ENCODE measurements at regions not wholly inside any gene's neighbourhood (a gene's known extent, or its start where the extent isn't known, plus 50 kb on each side); places are given as distances from the start of the nearest gene placed in this dataset.

DNA sequence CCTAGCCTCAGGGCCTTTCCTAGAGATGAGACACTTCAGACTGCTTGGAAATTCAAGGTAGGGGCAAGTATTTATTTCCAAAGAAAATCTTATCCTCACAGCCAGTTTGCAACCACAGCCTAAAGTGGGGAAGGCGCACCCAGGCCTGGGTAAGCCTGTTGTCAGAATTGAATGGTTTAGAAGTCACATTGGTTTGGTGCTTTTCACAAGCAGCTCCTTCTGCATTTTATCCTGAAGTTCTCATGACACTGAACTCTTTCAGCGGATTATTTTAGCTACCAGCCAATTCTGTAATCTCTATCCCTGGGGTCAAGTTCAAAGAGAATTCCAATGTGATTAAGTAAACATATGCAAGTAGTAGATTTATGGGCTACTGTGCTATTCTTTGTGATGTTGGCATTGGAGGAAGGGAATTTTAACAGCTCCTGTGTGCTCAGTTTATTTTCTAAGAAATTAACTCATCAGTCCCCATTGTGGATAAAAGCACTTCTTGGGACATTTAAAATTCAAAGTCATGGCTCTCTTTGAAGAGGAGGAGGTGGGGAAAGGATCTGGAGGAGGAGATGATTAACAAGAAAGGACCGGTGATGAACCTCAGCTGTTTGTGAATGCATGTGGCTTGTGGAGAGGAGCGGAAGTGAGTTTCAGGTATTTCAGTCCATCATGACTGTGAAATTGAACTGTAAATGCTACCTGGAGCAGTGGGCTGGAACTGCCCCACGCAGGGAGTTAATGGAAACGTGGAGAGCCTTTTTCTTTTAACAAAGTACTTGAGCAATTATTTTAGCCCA lies 90.2 kb upstream of the CACUL1 start:
- no peak for TF ChIP-seq ZFP37 (tag by site-specific recombination; IDR thresholded peaks at IDR 0.05)
- TF ChIP-seq ZNF114 (tag by site-specific recombination; IDR thresholded peaks at IDR 0.05), result no peak
- TF ChIP-seq, protein P1, sequence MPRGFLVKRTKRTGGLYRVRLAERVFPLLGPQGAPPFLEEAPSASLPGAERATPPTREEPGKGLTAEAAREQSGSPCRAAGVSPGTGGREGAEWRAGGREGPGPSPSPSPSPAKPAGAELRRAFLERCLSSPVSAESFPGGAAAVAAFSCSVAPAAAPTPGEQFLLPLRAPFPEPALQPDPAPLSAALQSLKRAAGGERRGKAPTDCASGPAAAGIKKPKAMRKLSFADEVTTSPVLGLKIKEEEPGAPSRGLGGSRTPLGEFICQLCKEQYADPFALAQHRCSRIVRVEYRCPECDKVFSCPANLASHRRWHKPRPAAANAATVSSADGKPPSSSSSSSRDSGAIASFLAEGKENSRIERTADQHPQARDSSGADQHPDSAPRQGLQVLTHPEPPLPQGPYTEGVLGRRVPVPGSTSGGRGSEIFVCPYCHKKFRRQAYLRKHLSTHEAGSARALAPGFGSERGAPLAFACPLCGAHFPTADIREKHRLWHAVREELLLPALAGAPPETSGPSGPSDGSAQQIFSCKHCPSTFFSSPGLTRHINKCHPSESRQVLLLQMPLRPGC (tag by site-specific recombination; IDR thresholded peaks at IDR 0.05), result no peak
- no peak for TF ChIP-seq ZNF133 (tag by site-specific recombination; IDR thresholded peaks at IDR 0.05)
- TF ChIP-seq, protein P2, sequence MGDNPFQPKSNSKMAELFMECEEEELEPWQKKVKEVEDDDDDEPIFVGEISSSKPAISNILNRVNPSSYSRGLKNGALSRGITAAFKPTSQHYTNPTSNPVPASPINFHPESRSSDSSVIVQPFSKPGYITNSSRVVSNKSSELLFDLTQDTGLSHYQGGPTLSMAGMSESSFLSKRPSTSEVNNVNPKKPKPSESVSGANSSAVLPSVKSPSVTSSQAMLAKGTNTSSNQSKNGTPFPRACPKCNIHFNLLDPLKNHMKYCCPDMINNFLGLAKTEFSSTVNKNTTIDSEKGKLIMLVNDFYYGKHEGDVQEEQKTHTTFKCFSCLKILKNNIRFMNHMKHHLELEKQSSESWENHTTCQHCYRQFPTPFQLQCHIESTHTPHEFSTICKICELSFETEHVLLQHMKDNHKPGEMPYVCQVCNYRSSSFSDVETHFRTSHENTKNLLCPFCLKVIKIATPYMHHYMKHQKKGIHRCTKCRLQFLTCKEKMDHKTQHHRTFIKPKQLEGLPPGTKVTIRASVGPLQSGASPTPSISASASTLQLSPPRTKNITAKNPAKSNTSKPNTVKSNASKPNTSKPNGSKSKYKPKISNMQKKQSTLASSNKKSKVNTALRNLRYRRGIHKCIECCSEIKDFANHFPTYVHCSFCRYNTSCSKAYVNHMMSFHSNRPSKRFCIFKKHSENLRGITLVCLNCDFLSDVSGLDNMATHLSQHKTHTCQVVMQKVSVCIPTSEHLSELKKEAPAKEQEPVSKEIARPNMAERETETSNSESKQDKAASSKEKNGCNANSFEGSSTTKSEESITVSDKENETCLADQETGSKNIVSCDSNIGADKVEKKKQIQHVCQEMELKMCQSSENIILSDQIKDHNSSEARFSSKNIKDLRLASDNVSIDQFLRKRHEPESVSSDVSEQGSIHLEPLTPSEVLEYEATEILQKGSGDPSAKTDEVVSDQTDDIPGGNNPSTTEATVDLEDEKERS (tag by site-specific recombination; IDR thresholded peaks at IDR 0.05), result no peak
- no peak for TF ChIP-seq CTCF (tag by site-specific recombination; IDR thresholded peaks at IDR 0.05)
